Osteocyte (in vitro differentiated cells): ENCODE measurements at regions not wholly inside any gene's neighbourhood (a gene's known extent, or its start where the extent isn't known, plus 50 kb on each side); places are given as distances from the start of the nearest gene placed in this dataset.

Experiments used
- DNase-seq: peaks from one replicate; pipeline ENCODE4 v3.0.0; 2021; ENCODE audit warnings: mixed read lengths; ENCODE audit not compliant: unreplicated experiment; ENCODE audit errors: extremely low spot score
- H3K27ac Mint-ChIP-seq: one replicate; pipeline ENCODE4 v1.8.0; 2021; ENCODE audit warnings: mild to moderate bottlenecking, mixed read lengths; ENCODE audit not compliant: unreplicated experiment
- H3K27me3 Mint-ChIP-seq: one replicate; pipeline ENCODE4 v1.8.0; 2021; ENCODE audit warnings: mixed read lengths; ENCODE audit not compliant: unreplicated experiment
- H3K36me3 Mint-ChIP-seq: one replicate; pipeline ENCODE4 v1.8.0; 2021; ENCODE audit warnings: mixed read lengths; ENCODE audit not compliant: unreplicated experiment
- H3K4me1 Mint-ChIP-seq: one replicate; pipeline ENCODE4 v1.8.0; 2021; ENCODE audit warnings: mixed read lengths; ENCODE audit not compliant: unreplicated experiment
- H3K4me3 Mint-ChIP-seq: one replicate; pipeline ENCODE4 v1.8.0; 2021; ENCODE audit warnings: mild to moderate bottlenecking, moderate library complexity, mixed read lengths; ENCODE audit not compliant: unreplicated experiment
- H3K9me3 Mint-ChIP-seq: one replicate; pipeline ENCODE4 v1.8.0; 2021; ENCODE audit warnings: mixed read lengths; ENCODE audit not compliant: unreplicated experiment
- CTCF ChIP-seq: fragments of 200-600 bp; sonication (generic); IDR thresholded peaks from 2 replicates; pipeline ENCODE4 v1.5.0; 2021; ENCODE audit warnings: antibody characterized with exemption, mild to moderate bottlenecking, moderate library complexity

GRCh38 chr3:13976469-13976868 is 96.6 kb upstream of the WNT7A start:
- no peak for TF ChIP-seq CTCF
- Mint-ChIP-seq H3K4me3 (no peak overlapping the region), H3K27ac (no peak overlapping the region), H3K9me3 (peaks cover 17% of the 10 kb centered on the region), H3K36me3 (no peaks in the 10 kb centered on the region), H3K4me1 (no peaks in the 10 kb centered on the region), H3K27me3 (peaks cover 3% of the 10 kb centered on the region)
- DNase-seq, result no peak

GRCh38 chr3:13975686-13976085 is 95.8 kb upstream of the WNT7A start:
- no peak for DNase-seq
- H3K27ac Mint-ChIP-seq, result no peak overlapping the region
- peaks cover 17% of the 10 kb centered on the region for H3K9me3 Mint-ChIP-seq
- TF ChIP-seq CTCF, result no peak
- peaks cover 3% of the 10 kb centered on the region for H3K27me3 Mint-ChIP-seq
- H3K36me3 Mint-ChIP-seq, result no peaks in the 10 kb centered on the region
- no peaks in the 10 kb centered on the region for H3K4me1 Mint-ChIP-seq
- no peak overlapping the region for H3K4me3 Mint-ChIP-seq

- H3K9me3 Mint-ChIP-seq, result peaks cover 17% of the 10 kb centered on the region
- H3K4me3 Mint-ChIP-seq, result no peak overlapping the region
- no peak for DNase-seq
- H3K4me1 Mint-ChIP-seq, result no peaks in the 10 kb centered on the region
- no peak for TF ChIP-seq CTCF
- H3K36me3 Mint-ChIP-seq, result no peaks in the 10 kb centered on the region
- no peaks in the 10 kb centered on the region for H3K27me3 Mint-ChIP-seq
- no peak overlapping the region for H3K27ac Mint-ChIP-seq
Observed at GRCh38 chr3:13972679-13973379, 93.0 kb upstream of the WNT7A start.

GRCh38 chr3:13966302-13966701 is 86.4 kb upstream of the WNT7A start:
- TF ChIP-seq CTCF, result no peak
- Mint-ChIP-seq H3K27ac (no peak overlapping the region), H3K4me3 (no peak overlapping the region), H3K9me3 (no peaks in the 10 kb centered on the region), H3K27me3 (peaks cover 6% of the 10 kb centered on the region), H3K4me1 (no peaks in the 10 kb centered on the region), H3K36me3 (no peaks in the 10 kb centered on the region)
- DNase-seq, result no peak

- Mint-ChIP-seq H3K9me3 (no peaks in the 10 kb centered on the region), H3K4me1 (no peaks in the 10 kb centered on the region), H3K27ac (no peak overlapping the region), H3K27me3 (peaks cover 6% of the 10 kb centered on the region), H3K4me3 (no peak overlapping the region), H3K36me3 (no peaks in the 10 kb centered on the region)
- TF ChIP-seq CTCF, result no peak
- no peak for DNase-seq
Observed at GRCh38 chr3:13963137-13963886, 83.4 kb upstream of the WNT7A start.
